Loucy (cell line): ENCODE measurements at regions not wholly inside any gene's neighbourhood (a gene's known extent, or its start where the extent isn't known, plus 50 kb on each side); places are given as distances from the start of the nearest gene placed in this dataset.

Source experiments
- H2AFZ ChIP-seq: fragments of 200-600 bp; sonication (generic); 2 replicates; pipeline ENCODE4 v1.6.0; 2016; ENCODE audit warnings: antibody characterized with exemption, mild to moderate bottlenecking, low read length, moderate library complexity
- H3F3A ChIP-seq: fragments of 200-600 bp; 2 replicates; pipeline ENCODE4 v1.6.0; 2016; ENCODE audit warnings: antibody characterized with exemption, low read depth, mild to moderate bottlenecking
- H3K27me3 ChIP-seq: fragments of 200-600 bp; sonication (generic); 2 replicates; pipeline ENCODE4 v1.6.1; 2014; ENCODE audit warnings: low read length, mild to moderate bottlenecking; ENCODE audit not compliant: insufficient read depth, poor library complexity, severe bottlenecking
- H3K36me3 ChIP-seq: fragments of 200-600 bp; sonication (generic); 2 replicates; pipeline ENCODE4 v1.6.1; 2016; ENCODE audit warnings: low read length; ENCODE audit not compliant: insufficient read depth
- H3K4me1 ChIP-seq: fragments of 200-600 bp; sonication (generic); 2 replicates; pipeline ENCODE4 v1.5.1; 2014; ENCODE audit warnings: low read length, mild to moderate bottlenecking; ENCODE audit not compliant: insufficient read depth, poor library complexity, severe bottlenecking
- H3K4me2 ChIP-seq: fragments of 200-600 bp; sonication (generic); 2 replicates; pipeline ENCODE4 v1.6.0; 2014; ENCODE audit warnings: antibody characterized with exemption, low read length, low read depth, mild to moderate bottlenecking; ENCODE audit not compliant: poor library complexity, severe bottlenecking
- H3K4me3 ChIP-seq: fragments of 200-600 bp; sonication (generic); 2 replicates; pipeline ENCODE4 v1.5.1; 2014; ENCODE audit warnings: low read length, mild to moderate bottlenecking, mixed read lengths; ENCODE audit not compliant: poor library complexity, severe bottlenecking
- H3K79me2 ChIP-seq: fragments of 200-600 bp; sonication (generic); 2 replicates; pipeline ENCODE4 v1.6.1; 2014; ENCODE audit warnings: low read length; ENCODE audit not compliant: insufficient read depth
- H3K9ac ChIP-seq: fragments of 200-600 bp; sonication (generic); 2 replicates; pipeline ENCODE4 v1.6.0; 2014; ENCODE audit warnings: mild to moderate bottlenecking, low read depth, low read length, moderate library complexity; ENCODE audit not compliant: poor library complexity, severe bottlenecking
- H3K9me2 ChIP-seq: fragments of 200-600 bp; sonication (generic); replicated peaks from 2 replicates; pipeline ENCODE4 v1.6.1; 2016; ENCODE audit warnings: low read depth, low read length, mixed read lengths
- H3K9me3 ChIP-seq: fragments of 200-600 bp; sonication (generic); 2 replicates; pipeline ENCODE4 v1.6.1; 2014; ENCODE audit warnings: mild to moderate bottlenecking, antibody characterized with exemption, low read length, low read depth; ENCODE audit not compliant: insufficient read depth
- H4K20me1 ChIP-seq: fragments of 200-600 bp; sonication (generic); 2 replicates; pipeline ENCODE4 v1.6.0; 2014; ENCODE audit warnings: antibody characterized with exemption, low read length, mild to moderate bottlenecking; ENCODE audit not compliant: insufficient read depth, poor library complexity, severe bottlenecking
- EZH2phosphoT487 ChIP-seq: fragments of 200-600 bp; IDR thresholded peaks from 2 replicates; pipeline ENCODE4 v1.6.1; 2018; ENCODE audit warnings: antibody characterized with exemption, mild to moderate bottlenecking, moderate library complexity, borderline replicate concordance
- TF ChIP-seq, protein P1 (sequence below): fragments of 200-600 bp; sonication (generic); conservative IDR thresholded peaks from 2 replicates; pipeline ENCODE4 v1.5.1; 2014; ENCODE audit warnings: mild to moderate bottlenecking, antibody characterized with exemption, low read length

DNA sequence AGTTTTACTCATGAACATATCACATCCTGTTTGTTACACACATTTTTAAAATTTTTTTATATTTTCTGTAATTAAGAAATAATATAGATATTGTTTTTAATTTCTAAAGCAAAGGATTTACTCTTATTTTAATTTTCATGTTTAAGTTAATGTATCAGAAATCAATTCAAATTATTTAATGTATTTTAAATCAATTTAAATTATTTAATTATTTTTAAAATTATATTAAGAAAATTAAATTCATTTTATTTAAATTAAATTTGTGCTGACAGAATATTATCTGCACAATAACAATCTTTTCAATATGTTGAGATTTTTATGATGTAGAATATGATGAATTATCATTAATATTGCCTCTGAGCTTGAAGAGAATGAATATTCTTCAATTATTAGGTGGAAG, 681.2 kb upstream of the ALCAM start:
- no peaks in the 10 kb centered on the region for H3K27me3 ChIP-seq
- H3K79me2 ChIP-seq: no peaks in the 10 kb centered on the region
- no peak overlapping the region for H3K4me3 ChIP-seq
- no peaks in the 10 kb centered on the region for H3F3A ChIP-seq
- H3K9me3 ChIP-seq: no peaks in the 10 kb centered on the region
- H3K9ac ChIP-seq: no peak overlapping the region
- no peak overlapping the region for H3K4me2 ChIP-seq
- H3K9me2 ChIP-seq: no peaks in the 10 kb centered on the region
- H3K36me3 ChIP-seq: no peaks in the 10 kb centered on the region
- no peak overlapping the region for H2AFZ ChIP-seq
- H3K4me1 ChIP-seq: no peaks in the 10 kb centered on the region
- H4K20me1 ChIP-seq: no peaks in the 10 kb centered on the region
- no peak for TF ChIP-seq EZH2phosphoT487
- TF ChIP-seq, protein P1, sequence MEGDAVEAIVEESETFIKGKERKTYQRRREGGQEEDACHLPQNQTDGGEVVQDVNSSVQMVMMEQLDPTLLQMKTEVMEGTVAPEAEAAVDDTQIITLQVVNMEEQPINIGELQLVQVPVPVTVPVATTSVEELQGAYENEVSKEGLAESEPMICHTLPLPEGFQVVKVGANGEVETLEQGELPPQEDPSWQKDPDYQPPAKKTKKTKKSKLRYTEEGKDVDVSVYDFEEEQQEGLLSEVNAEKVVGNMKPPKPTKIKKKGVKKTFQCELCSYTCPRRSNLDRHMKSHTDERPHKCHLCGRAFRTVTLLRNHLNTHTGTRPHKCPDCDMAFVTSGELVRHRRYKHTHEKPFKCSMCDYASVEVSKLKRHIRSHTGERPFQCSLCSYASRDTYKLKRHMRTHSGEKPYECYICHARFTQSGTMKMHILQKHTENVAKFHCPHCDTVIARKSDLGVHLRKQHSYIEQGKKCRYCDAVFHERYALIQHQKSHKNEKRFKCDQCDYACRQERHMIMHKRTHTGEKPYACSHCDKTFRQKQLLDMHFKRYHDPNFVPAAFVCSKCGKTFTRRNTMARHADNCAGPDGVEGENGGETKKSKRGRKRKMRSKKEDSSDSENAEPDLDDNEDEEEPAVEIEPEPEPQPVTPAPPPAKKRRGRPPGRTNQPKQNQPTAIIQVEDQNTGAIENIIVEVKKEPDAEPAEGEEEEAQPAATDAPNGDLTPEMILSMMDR: no peak

DNA sequence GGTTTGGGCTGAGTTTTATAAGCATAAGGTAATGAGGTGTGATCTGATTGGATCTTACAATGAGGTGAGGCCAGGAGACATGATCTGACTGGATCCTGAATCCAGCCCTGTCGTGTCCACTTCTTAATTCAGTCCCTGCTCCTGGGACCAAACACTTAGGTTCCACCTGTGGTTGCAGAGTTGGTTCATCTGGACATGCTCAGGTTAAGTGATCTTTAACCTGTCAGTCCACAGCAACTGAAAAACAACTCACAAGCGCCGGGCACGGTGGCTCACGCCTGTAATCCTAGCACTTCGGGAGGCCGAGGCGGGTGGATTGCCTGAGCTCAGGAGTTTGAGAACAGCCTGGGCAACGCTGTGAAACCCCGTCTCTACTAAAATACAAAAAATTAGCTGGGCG, 679.3 kb upstream of the ALCAM start:
- Histone ChIP-seq H3K36me3 (no peaks in the 10 kb centered on the region), H3K4me2 (no peak overlapping the region), H3F3A (no peaks in the 10 kb centered on the region), H3K27me3 (no peaks in the 10 kb centered on the region), H3K79me2 (no peaks in the 10 kb centered on the region), H3K9me2 (no peaks in the 10 kb centered on the region), H3K9ac (no peak overlapping the region), H3K4me3 (no peak overlapping the region), H2AFZ (no peak overlapping the region), H3K9me3 (no peaks in the 10 kb centered on the region), H3K4me1 (no peaks in the 10 kb centered on the region), H4K20me1 (no peaks in the 10 kb centered on the region)
- TF ChIP-seq EZH2phosphoT487: no peak
- TF ChIP-seq, protein P1: no peak

GRCh38 chr3:104696470-104696869, 670.2 kb upstream of the ALCAM start:
- no peaks in the 10 kb centered on the region for H3F3A ChIP-seq
- no peaks in the 10 kb centered on the region for H3K79me2 ChIP-seq
- no peaks in the 10 kb centered on the region for H3K9me2 ChIP-seq
- H3K4me3 ChIP-seq: no peak overlapping the region
- no peaks in the 10 kb centered on the region for H3K27me3 ChIP-seq
- H3K4me2 ChIP-seq: no peak overlapping the region
- no peaks in the 10 kb centered on the region for H3K9me3 ChIP-seq
- TF ChIP-seq, protein P1: no peak
- TF ChIP-seq EZH2phosphoT487: no peak
- no peaks in the 10 kb centered on the region for H4K20me1 ChIP-seq
- no peaks in the 10 kb centered on the region for H3K36me3 ChIP-seq
- H3K4me1 ChIP-seq: no peaks in the 10 kb centered on the region
- no peak overlapping the region for H2AFZ ChIP-seq
- H3K9ac ChIP-seq: no peak overlapping the region
